ENCODE measurements at regions not wholly inside any gene's neighbourhood (a gene's known extent, or its start where the extent isn't known, plus 50 kb on each side); places are given as distances from the start of the nearest gene placed in this dataset.

GRCh38 chr9:106795031-106795430 lies 67.9 kb upstream of the ZNF462 start:
- TF ChIP-seq CTCF (IDR thresholded peaks at IDR 0.05) (no peak), POLR2A (IDR thresholded peaks at IDR 0.05) (no peak)

Measured in heart left ventricle (tissue), 13 donors.